ENCODE measurements at regions not wholly inside any gene's neighbourhood (a gene's known extent, or its start where the extent isn't known, plus 50 kb on each side); places are given as distances from the start of the nearest gene placed in this dataset.

GRCh38 chr10:47225928-47226645 lies 73.9 kb upstream of the GDF10 start:
- intact Hi-C loops (cut with micrococcal nuclease): no loop called here
- H3K79me2 ChIP-seq (ENCODE audit: low read length): no peaks in the 10 kb centered on the region
- H3K27me3 ChIP-seq (ENCODE audit: low read length): peaks cover 33% of the 10 kb centered on the region
- CTCF ChIA-PET: no interaction called here
- H3K36me3 ChIP-seq (ENCODE audit: low read depth, low read length): no peaks in the 10 kb centered on the region
- H2AFZ ChIP-seq (ENCODE audit: low read length): no peak overlapping the region
- no peak overlapping the region for H3K4me3 ChIP-seq (ENCODE audit: low read length)
- H4K20me1 ChIP-seq (ENCODE audit: low read length): no peaks in the 10 kb centered on the region
- H3F3A ChIP-seq (ENCODE audit: low read length, unreplicated experiment): no peaks in the 10 kb centered on the region
- ATAC-seq: no peak
- POLR2A ChIA-PET (ENCODE audit: unreplicated experiment): no interaction called here
- TF ChIP-seq EZH2 (IDR thresholded peaks at IDR 0.05; ENCODE audit: low read length, unreplicated experiment): no peak
- no peak for TF ChIP-seq CTCF (conservative IDR thresholded peaks at IDR 0.05; ENCODE audit: low read depth, low read length)
- no peak for TF ChIP-seq EZH2phosphoT487 (IDR thresholded peaks at IDR 0.05; ENCODE audit: borderline replicate concordance, low read length)
- H3K9ac ChIP-seq (ENCODE audit: low read length): no peak overlapping the region
- no peaks in the 10 kb centered on the region for H3K9me3 ChIP-seq (ENCODE audit: low read length)
- no peaks in the 10 kb centered on the region for H3K9me2 ChIP-seq (replicated peaks; ENCODE audit: low read length)
- H3K27ac ChIP-seq (ENCODE audit: low read length): no peak overlapping the region
- no peak overlapping the region for H3K4me2 ChIP-seq (ENCODE audit: low read length)
- DNase-seq: no peak
- no TSS peak for BruUV-seq (replicated peaks)
- H3K4me1 ChIP-seq (ENCODE audit: insufficient read depth, low read length): no peaks in the 10 kb centered on the region

- no TSS peak for BruUV-seq (replicated peaks)
Observed at GRCh38 chr10:47230482-47230881, 69.5 kb upstream of the GDF10 start.

More at GRCh38 chr10:47230482-47230881, 69.5 kb upstream of the GDF10 start:
- TF ChIP-seq EZH2phosphoT487 (IDR thresholded peaks at IDR 0.05; ENCODE audit: borderline replicate concordance, low read length) (no peak), CTCF (conservative IDR thresholded peaks at IDR 0.05; ENCODE audit: low read depth, low read length) (no peak), EZH2 (IDR thresholded peaks at IDR 0.05; ENCODE audit: low read length, unreplicated experiment) (no peak)
- no peaks in the 10 kb centered on the region for H3F3A ChIP-seq (ENCODE audit: low read length, unreplicated experiment)
- H3K9ac ChIP-seq (ENCODE audit: low read length): no peak overlapping the region
- intact Hi-C loops (cut with micrococcal nuclease): no loop called here
- H3K4me1 ChIP-seq (ENCODE audit: insufficient read depth, low read length): no peaks in the 10 kb centered on the region
- no peaks in the 10 kb centered on the region for H3K9me3 ChIP-seq (ENCODE audit: low read length)
- ATAC-seq: no peak
- no peak overlapping the region for H3K4me3 ChIP-seq (ENCODE audit: low read length)
- ChIA-PET POLR2A (ENCODE audit: unreplicated experiment) (no interaction called here), CTCF (no interaction called here)
- H3K27me3 ChIP-seq (ENCODE audit: low read length): peaks cover 28% of the 10 kb centered on the region
- H3K27ac ChIP-seq (ENCODE audit: low read length): no peak overlapping the region
- no peaks in the 10 kb centered on the region for H3K79me2 ChIP-seq (ENCODE audit: low read length)
- H4K20me1 ChIP-seq (ENCODE audit: low read length): no peaks in the 10 kb centered on the region
- H3K9me2 ChIP-seq (replicated peaks; ENCODE audit: low read length): no peaks in the 10 kb centered on the region
- DNase-seq: no peak
- no peak overlapping the region for H2AFZ ChIP-seq (ENCODE audit: low read length)
- H3K36me3 ChIP-seq (ENCODE audit: low read depth, low read length): no peaks in the 10 kb centered on the region
- H3K4me2 ChIP-seq (ENCODE audit: low read length): no peak overlapping the region
